Activated T-helper 17 cell treated with anti-CD3 and anti-CD28 coated beads, Interleukin-2, amount 50 U/mL, for 72 hours (primary cell): ENCODE measurements at regions not wholly inside any gene's neighbourhood (a gene's known extent, or its start where the extent isn't known, plus 50 kb on each side); places are given as distances from the start of the nearest gene placed in this dataset.
"Not testable (repeated sequence)": the region's sequence is repeated elsewhere in the genome, so short reads cannot be mapped to it uniquely, and the experiment has no call there.

Source experiments
- ATAC-seq: fragments of 150-1000 bp; cut with Tn5 transposase; replicated peaks from 2 replicates; pipeline ENCODE4 v1.10.0; 2021; ENCODE audit warnings: mild to moderate bottlenecking, moderate library complexity
- H3K27ac Mint-ChIP-seq: one replicate; pipeline ENCODE4 v1.8.0; 2022; ENCODE audit warnings: mixed read lengths
- H3K27me3 Mint-ChIP-seq: one replicate; pipeline ENCODE4 v1.8.0; 2022; ENCODE audit warnings: mixed read lengths
- H3K36me3 Mint-ChIP-seq: one replicate; pipeline ENCODE4 v1.8.0; 2022; ENCODE audit warnings: low read depth, mild to moderate bottlenecking, mixed read lengths
- H3K4me1 Mint-ChIP-seq: one replicate; pipeline ENCODE4 v1.8.0; 2022; ENCODE audit warnings: mixed read lengths
- H3K4me3 Mint-ChIP-seq: one replicate; pipeline ENCODE4 v1.8.0; 2022; ENCODE audit warnings: mild to moderate bottlenecking, mixed read lengths
- H3K9me3 Mint-ChIP-seq: one replicate; pipeline ENCODE4 v1.8.0; 2022; ENCODE audit warnings: mixed read lengths

DNA sequence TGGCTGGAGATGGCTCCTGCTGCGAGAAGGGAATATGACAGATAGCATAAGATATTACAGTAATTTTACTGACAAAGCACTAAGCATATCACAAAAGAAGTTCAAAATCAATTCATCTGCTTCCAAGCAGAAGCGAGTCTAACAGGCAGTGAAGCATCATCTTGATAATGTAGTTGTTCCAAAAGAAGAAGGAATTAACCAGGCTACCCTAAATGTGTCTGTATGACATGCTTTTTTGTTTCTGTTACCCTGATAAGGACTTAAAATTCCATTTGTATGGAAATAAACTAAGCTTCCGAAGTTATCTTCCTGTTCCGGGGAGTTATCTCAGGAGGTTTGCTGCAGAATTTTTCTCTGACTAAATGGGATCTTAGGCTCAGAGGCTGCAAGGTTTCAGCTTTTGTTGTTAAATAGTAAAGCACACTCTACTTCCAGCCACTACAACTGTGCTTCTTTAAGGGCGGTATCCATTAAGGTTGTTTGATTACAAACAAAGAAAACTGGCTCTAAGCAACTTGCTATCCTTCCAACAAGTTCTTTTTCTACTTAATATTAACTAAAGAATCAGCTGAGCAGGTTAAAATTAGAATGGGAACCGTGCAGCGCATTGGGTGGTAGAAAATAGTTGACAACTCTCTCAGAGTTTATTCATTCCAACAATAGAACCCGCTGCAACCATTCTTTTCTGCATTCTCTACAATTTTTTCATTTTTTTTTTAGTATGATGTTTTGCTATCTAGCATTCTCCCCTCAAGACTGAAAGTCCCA, 607.3 kb downstream of the UQCRFS1 start:
- H3K27me3 Mint-ChIP-seq: no peaks in the 10 kb centered on the region
- ATAC-seq: no peak
- H3K4me1 Mint-ChIP-seq: no peaks in the 10 kb centered on the region
- H3K36me3 Mint-ChIP-seq: no peaks in the 10 kb centered on the region
- no peak overlapping the region for H3K27ac Mint-ChIP-seq
- peaks cover 19% of the 10 kb centered on the region for H3K9me3 Mint-ChIP-seq
- no peak overlapping the region for H3K4me3 Mint-ChIP-seq

DNA sequence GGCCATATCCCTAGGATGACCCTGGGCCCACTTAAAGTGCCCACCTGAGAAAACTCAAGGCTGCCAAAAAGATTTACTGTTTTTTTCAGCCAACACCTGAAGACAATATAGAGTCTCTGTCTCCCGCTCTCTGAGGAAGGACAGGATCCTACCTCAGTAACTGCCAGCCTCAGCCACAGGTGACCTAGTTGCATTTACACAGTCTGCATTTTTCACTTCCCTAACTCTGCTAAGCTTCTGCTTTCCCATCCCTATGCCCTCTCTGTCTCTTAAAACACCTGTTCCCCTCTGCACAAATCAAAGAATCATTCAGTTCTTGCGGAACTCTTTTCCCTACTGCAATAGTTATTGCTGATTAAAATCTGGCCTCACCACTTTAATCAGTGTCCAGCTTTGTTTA, 609.5 kb downstream of the UQCRFS1 start:
- Mint-ChIP-seq H3K36me3 (no peaks in the 10 kb centered on the region), H3K9me3 (peaks cover 19% of the 10 kb centered on the region), H3K4me3 (no peak overlapping the region), H3K4me1 (no peaks in the 10 kb centered on the region), H3K27me3 (no peaks in the 10 kb centered on the region), H3K27ac (no peak overlapping the region)
- no peak for ATAC-seq

DNA sequence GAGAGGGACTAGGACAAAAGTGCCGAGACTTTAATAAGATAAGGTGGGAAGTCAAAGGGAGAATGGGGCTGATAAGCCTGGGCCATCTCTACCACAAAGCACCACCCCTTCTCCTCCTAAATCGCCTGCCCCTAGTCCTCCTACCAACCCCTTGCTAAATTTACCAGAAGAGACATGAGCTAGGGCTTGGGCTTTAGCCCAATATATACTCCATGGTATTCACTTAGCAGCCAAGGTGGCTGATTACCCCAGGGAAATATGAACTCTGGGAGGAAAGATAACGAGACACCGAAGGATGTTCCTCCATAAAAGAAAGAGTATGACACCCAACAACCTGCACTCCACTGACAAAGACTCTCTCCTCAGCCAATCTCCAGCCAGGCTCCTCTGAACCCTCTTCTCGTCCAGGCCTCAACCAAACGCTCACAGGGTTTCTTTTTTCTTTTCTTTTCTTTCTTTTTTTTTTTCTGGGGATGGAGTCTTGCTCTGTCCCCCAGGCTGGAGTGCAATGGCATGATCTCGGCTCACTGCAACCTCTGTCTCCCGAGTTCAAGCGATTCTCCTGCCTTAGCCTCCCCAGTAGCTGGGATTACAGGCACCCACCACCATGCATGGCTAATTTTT, 610.2 kb downstream of the UQCRFS1 start:
- ATAC-seq: no peak
- H3K4me1 Mint-ChIP-seq: no peaks in the 10 kb centered on the region

DNA sequence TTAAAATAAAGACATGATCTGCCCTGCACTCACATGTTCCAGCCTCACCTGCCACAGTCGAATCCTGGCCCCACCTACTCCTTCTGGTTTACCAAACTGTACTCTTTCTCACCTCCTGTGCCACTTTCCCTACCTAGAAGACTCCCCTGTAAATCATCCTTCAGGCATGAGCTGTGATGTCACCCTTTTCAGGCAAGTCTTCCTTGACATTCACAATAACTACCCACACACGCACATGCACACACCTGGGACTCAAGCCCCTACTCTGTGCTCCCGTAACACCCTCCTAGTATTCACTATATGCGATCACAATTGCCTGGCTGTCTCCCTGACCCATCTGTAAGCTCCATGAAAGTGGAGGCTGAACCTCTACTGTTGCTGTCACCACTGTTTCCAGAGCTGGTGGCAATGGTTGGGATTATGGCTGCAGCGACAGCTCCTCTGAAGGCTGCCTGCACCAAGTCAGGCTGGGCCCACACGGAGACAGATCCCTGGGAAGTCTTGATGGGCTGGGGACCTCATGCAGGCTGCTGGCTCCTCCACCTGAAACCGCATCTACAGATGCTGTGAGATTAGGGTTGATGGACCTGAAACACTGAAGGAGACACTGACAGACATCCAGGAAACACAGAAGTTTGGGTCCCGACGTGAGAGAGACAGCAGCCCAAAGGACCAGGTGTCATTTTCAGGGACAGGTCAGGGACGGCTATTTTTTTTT, 611.1 kb downstream of the UQCRFS1 start:
- Mint-ChIP-seq H3K4me1 (no peaks in the 10 kb centered on the region), H3K36me3 (no peaks in the 10 kb centered on the region), H3K27me3 (no peaks in the 10 kb centered on the region), H3K9me3 (peaks cover 13% of the 10 kb centered on the region), H3K27ac (no peak overlapping the region), H3K4me3 (no peak overlapping the region)
- no peak for ATAC-seq

More for the DNA sequence above, 610.2 kb downstream of the UQCRFS1 start:
- Mint-ChIP-seq H3K4me3 (no peak overlapping the region), H3K27me3 (no peaks in the 10 kb centered on the region), H3K9me3 (peaks cover 15% of the 10 kb centered on the region), H3K36me3 (no peaks in the 10 kb centered on the region), H3K27ac (no peak overlapping the region)

DNA sequence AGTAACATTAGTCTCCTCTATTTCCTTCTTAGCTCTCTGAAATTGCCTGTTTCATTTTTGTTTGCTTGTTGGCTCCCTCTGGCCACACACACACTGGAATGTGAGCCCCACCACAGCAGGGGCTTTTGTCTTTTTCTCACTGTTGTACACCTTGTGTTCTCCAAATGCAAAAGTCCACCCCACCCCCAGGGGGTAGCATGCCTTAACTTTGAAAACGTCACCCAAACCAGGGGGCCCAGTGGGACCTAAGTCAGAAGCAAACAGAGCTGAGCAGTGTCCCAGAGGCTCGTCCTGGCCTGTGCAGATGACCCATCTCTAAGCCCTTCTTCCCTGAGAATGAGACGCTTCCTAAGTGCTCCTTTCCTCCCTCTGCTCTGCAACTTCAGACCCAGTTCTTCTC, 614.1 kb downstream of the UQCRFS1 start:
- Mint-ChIP-seq H3K27ac (no peak overlapping the region), H3K27me3 (peaks cover 4% of the 10 kb centered on the region), H3K4me3 (no peak overlapping the region), H3K9me3 (peaks cover 14% of the 10 kb centered on the region), H3K4me1 (no peaks in the 10 kb centered on the region), H3K36me3 (no peaks in the 10 kb centered on the region)
- ATAC-seq: no peak

DNA sequence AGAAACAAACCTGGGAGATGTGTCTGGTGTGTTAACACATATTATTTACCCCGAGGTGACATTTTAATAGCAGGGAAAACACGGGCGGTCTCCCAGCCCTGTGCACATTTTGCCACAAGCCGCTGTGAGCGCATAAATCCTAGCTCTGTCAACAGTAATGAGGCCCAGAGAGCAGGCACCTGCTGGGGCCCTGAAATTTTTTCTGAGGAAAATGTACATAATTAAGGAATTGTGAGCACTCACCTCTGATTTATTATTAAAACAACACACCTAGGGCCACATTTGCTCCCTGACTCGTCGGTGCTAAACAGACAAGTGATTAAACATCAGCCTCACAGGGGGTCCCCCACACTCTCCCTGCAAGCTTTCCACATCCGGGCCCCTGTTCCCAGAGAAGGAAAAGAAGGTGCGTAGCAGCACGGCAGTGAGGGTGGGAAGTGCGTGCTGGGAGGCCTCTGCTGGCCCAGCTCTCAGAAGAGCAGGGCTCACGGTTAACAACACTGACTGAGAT, 616.3 kb downstream of the UQCRFS1 start:
- no peak overlapping the region for H3K4me3 Mint-ChIP-seq

DNA sequence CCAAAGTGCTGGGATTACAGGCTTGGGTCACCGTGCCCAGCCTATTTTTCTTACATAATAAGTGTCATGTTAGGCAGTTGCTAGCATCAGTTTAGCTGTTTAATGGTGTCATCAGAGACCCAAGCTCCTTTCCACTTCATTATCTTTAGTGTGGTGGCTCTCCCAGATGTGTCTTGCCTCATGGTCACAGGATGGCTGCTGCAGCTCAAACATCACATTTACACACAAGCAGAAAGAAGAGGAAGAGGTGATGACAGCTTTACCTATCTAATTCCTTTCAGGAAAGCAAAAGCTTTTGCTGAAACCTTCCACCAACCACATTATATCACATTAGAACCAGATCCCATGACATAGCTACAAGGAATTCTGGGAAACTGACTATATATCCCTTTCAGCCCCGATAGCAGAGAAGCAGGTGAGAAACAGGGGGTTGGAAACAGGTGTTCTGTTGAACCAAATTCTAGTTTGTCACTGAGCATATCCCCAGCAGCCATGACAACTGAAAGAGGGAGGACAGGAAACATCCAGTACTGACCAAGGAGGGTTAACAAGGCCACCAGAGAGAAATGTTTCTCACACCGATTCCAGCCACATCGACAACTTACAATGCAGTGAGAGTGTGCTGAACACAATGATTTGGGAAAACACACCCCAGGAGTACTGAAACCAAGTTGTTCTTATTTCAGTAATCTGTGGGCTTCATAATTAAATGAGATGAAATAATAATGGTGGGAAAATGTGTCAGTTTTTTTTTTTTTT, 617.0 kb downstream of the UQCRFS1 start:
- H3K9me3 Mint-ChIP-seq: peaks cover 10% of the 10 kb centered on the region
- H3K36me3 Mint-ChIP-seq: no peaks in the 10 kb centered on the region
- H3K4me1 Mint-ChIP-seq: no peaks in the 10 kb centered on the region
- no peak overlapping the region for H3K4me3 Mint-ChIP-seq
- H3K27ac Mint-ChIP-seq: no peak overlapping the region
- H3K27me3 Mint-ChIP-seq: peaks cover 4% of the 10 kb centered on the region
- no peak for ATAC-seq

More for the DNA sequence above, 616.3 kb downstream of the UQCRFS1 start:
- no peaks in the 10 kb centered on the region for H3K4me1 Mint-ChIP-seq
- H3K36me3 Mint-ChIP-seq: no peaks in the 10 kb centered on the region
- no peak overlapping the region for H3K27ac Mint-ChIP-seq
- peaks cover 4% of the 10 kb centered on the region for H3K27me3 Mint-ChIP-seq
- peaks cover 10% of the 10 kb centered on the region for H3K9me3 Mint-ChIP-seq
- ATAC-seq: no peak

DNA sequence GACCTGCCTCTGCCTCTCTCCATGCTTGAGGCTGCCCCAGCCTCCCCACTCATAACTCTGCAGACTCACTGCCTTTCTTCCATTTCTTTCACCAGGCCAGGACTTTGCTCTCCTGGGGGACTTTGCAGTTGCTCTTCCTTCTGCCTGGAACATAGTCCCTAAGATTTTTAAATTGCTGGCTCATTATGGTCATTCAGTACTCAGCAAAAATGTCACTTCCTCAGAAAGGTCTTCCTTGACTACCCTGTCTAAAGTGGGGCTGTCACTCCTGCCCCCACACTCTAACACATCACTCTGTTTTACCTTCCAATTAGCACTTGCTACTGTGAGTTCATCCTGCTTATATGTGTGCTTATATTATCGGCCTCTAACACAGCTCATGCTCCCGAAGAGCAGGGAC, 618.2 kb downstream of the UQCRFS1 start:
- ATAC-seq: no peak
- H3K27me3 Mint-ChIP-seq: peaks cover 4% of the 10 kb centered on the region
- no peaks in the 10 kb centered on the region for H3K4me1 Mint-ChIP-seq
- H3K9me3 Mint-ChIP-seq: peaks cover 10% of the 10 kb centered on the region
- no peak overlapping the region for H3K27ac Mint-ChIP-seq
- H3K36me3 Mint-ChIP-seq: no peaks in the 10 kb centered on the region
- H3K4me3 Mint-ChIP-seq: no peak overlapping the region

DNA sequence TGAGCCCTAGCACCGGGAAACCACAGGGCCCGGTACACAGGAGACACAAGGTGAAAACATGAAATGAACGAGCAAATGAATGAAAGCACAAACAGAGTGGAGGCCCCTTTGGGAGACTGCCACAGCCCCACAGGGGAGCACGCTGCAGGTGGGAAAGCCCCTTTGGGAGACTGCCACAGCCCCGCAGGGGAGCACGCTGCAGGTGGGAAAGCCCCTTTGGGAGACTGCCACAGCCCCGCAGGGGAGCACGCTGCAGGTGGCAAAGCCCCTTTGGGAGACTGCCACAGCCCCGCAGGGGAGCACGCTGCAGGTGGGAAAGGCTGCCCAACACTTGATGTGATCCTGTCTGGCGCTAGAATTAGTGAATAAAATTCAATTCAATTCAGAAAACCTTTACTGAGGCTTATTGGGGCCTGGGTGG, 623.0 kb downstream of the UQCRFS1 start:
- H3K27me3 Mint-ChIP-seq, H3K36me3 Mint-ChIP-seq, H3K9me3 Mint-ChIP-seq, H3K27ac Mint-ChIP-seq, ATAC-seq, H3K4me1 Mint-ChIP-seq, H3K4me3 Mint-ChIP-seq: not testable (repeated sequence)

DNA sequence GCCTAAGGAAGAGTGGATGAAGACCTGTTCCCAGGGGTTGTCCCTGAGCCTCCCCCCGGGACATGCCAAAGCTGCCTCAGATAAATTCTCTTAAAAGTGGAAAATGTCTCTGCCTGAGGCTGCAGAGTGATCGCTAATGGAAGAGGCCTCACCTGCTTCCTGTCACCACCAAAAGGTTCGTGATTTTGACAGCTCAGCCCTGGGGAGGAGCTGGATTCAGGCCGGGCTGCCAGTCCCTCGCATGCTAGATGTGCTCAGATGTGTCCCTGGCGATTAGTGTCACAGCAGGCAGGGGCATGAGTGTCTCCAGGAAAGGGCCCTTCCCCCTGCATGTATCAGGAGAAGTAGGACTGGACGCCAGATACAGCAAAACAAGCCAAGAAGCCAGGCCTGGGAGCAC, 626.5 kb downstream of the UQCRFS1 start:
- Mint-ChIP-seq H3K27ac (no peak overlapping the region), H3K4me3 (no peak overlapping the region), H3K36me3 (no peaks in the 10 kb centered on the region), H3K4me1 (no peaks in the 10 kb centered on the region), H3K27me3 (no peaks in the 10 kb centered on the region), H3K9me3 (no peaks in the 10 kb centered on the region)
- no peak for ATAC-seq

DNA sequence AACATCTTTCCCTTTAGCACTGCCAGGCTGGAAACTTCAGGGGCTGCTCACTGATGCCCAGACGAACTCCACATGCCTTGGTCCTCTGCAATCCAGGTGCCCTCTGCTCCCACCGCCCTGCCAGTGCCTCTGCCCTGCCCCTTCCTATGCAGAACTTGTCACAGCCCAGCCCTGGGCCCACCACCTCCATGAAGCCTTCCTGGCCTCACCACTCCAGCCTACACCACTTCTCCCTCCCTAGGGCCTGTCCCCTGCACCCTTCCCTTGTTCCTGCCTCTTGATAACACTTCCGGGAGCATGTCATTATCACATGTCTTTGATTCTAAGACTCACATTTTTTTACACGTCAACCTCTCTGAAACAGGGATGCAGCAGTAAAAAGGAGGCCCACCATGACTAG, 627.2 kb downstream of the UQCRFS1 start:
- Mint-ChIP-seq H3K9me3 (no peaks in the 10 kb centered on the region), H3K27ac (no peak overlapping the region), H3K36me3 (no peaks in the 10 kb centered on the region), H3K27me3 (no peaks in the 10 kb centered on the region), H3K4me3 (no peak overlapping the region), H3K4me1 (no peaks in the 10 kb centered on the region)
- no peak for ATAC-seq

DNA sequence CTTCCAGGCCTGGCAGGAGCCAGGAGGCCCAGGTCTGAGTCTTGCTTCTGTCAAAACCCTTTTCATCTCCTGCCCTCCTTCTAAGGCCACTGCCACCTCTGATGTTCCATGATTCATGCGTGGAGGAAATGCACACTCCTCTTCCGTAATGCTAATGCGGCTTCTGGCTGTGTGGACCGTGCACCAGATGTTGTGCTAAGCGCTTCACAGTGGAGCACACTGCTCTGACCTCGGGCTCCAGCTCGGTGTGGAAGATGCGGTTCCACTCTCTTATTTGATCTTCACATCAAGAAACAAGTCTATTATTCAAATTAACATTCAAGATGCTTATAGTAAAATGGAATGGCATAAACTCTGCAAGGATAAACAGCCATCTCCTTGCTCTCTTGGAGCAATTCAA, 629.2 kb downstream of the UQCRFS1 start:
- H3K4me1 Mint-ChIP-seq: no peaks in the 10 kb centered on the region
- H3K9me3 Mint-ChIP-seq: no peaks in the 10 kb centered on the region
- no peaks in the 10 kb centered on the region for H3K27me3 Mint-ChIP-seq
- H3K4me3 Mint-ChIP-seq: no peak overlapping the region
- no peak overlapping the region for H3K27ac Mint-ChIP-seq
- no peaks in the 10 kb centered on the region for H3K36me3 Mint-ChIP-seq
- no peak for ATAC-seq

DNA sequence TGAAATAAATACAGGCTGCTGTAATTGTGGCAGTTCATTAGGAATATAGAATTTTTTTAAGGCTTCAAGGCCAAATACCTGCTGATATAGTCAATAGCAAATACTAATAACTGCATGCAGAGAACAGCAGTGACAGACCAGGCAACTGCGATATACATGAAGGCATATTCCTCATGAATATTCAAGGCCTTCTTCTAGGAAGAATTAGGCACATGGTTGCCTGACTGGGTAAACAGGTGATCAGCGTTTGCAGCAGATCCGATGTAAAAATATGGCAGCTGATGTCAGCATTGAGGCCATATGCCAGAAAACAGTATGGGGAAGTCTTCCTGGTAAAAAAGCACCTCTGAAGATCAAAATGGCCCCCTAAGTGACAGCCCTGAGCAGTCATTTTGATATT, 629.7 kb downstream of the UQCRFS1 start:
- Mint-ChIP-seq H3K36me3 (no peaks in the 10 kb centered on the region), H3K9me3 (no peaks in the 10 kb centered on the region), H3K27me3 (no peaks in the 10 kb centered on the region), H3K4me3 (no peak overlapping the region), H3K4me1 (no peaks in the 10 kb centered on the region), H3K27ac (no peak overlapping the region)
- ATAC-seq: no peak

DNA sequence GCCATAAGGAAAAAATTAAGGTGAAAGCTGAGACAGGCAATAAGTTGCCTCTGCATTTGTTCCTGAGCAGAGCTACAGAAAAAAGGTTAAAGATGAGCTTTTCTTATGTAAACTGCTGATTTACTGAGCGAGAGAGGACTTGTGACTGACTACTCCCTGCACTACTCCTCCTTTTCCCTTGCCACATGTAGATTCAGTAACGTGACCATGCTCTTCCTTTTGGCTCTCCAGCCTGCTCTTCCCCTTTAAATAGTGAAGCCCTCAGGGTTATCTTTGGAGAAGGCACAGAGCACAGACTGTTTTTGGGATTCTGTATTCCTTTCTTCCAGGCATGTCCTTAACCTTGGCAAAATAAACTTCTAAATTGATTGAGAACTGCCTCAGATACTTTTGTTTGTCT, 630.2 kb downstream of the UQCRFS1 start:
- no peak overlapping the region for H3K27ac Mint-ChIP-seq
- no peaks in the 10 kb centered on the region for H3K9me3 Mint-ChIP-seq
- no peaks in the 10 kb centered on the region for H3K4me1 Mint-ChIP-seq
- no peaks in the 10 kb centered on the region for H3K36me3 Mint-ChIP-seq
- ATAC-seq: no peak
- no peaks in the 10 kb centered on the region for H3K27me3 Mint-ChIP-seq
- no peak overlapping the region for H3K4me3 Mint-ChIP-seq
